ENCODE measurements at regions not wholly inside any gene's neighbourhood (a gene's known extent, or its start where the extent isn't known, plus 50 kb on each side); places are given as distances from the start of the nearest gene placed in this dataset.

DNA sequence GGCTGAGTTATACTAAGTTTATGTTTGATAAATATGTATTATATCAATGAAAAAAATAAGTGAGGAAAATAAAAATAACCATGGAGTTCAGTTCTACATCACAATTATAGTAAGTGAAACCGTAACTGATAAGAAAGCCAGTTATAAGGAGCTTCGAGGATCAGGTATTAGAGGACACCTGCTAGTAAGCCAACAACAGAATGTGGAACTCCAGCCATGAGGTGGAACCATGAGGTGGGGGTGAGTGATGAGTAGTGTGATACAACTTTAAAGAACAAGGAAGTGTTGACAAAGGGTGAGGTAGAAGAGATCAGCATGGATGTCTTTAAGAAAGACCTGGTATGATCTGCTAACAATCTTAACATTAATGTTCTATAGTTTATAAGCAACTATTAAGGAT is 452.9 kb downstream of the GUCY1A2 start:
- CTCF ChIA-PET: no interaction called here
- Histone ChIP-seq H3K79me2 (ENCODE audit: insufficient read depth, low read length) (no peaks in the 10 kb centered on the region), H3K36me3 (ENCODE audit: control insufficient read depth in 1 of 2, insufficient read depth in 2 of 2, low read length in 2 of 2) (no peaks in the 10 kb centered on the region), H4K20me1 (ENCODE audit: insufficient read depth) (no peaks in the 10 kb centered on the region), H3K9me2 (ENCODE audit: insufficient read depth) (no peaks in the 10 kb centered on the region), H3K9me3 (ENCODE audit: control insufficient read depth in 1 of 2, insufficient read depth in 1 of 2, low read depth in 1 of 2, low read length in 2 of 2) (no peaks in the 10 kb centered on the region), H3K27me3 (ENCODE audit: insufficient read depth, low read length) (no peaks in the 10 kb centered on the region), H3K4me3 (replicated peaks in 1 of 2; ENCODE audit: low read depth in 1 of 2, low read length in 2 of 2) (no peak overlapping the region), H2AFZ (ENCODE audit: low read depth, low read length, poor library complexity, severe bottlenecking) (no peak overlapping the region), H3K4me1 (ENCODE audit: control insufficient read depth in 1 of 2, insufficient read depth in 2 of 2, low read length in 2 of 2) (no peaks in the 10 kb centered on the region), H3K4me2 (ENCODE audit: low read length) (no peak overlapping the region), H3K27ac (ENCODE audit: low read depth, low read length) (no peak overlapping the region), H3K9ac (ENCODE audit: low read length) (no peak overlapping the region)
- RAD21 ChIA-PET (ENCODE audit: low non-redundant PET in 1 of 2, low total read pairs in 2 of 2, uncharacterized antibody in 2 of 2, unreplicated experiment in 2 of 2): no interaction called here
- DNase-seq (ENCODE audit: low read depth, low spot score) (no peak), ATAC-seq (no peak)
- intact Hi-C loops (cut with micrococcal nuclease): no loop called here
- POLR2A ChIA-PET: no interaction called here
- BruUV-seq (replicated peaks): no TSS peak
- TF ChIP-seq ZFX (IDR thresholded peaks at IDR 0.05): no peak
- no peak for TF ChIP-seq ELF1 (IDR thresholded peaks at IDR 0.05; ENCODE audit: borderline replicate concordance, low read depth)
- TF ChIP-seq, protein P1, sequence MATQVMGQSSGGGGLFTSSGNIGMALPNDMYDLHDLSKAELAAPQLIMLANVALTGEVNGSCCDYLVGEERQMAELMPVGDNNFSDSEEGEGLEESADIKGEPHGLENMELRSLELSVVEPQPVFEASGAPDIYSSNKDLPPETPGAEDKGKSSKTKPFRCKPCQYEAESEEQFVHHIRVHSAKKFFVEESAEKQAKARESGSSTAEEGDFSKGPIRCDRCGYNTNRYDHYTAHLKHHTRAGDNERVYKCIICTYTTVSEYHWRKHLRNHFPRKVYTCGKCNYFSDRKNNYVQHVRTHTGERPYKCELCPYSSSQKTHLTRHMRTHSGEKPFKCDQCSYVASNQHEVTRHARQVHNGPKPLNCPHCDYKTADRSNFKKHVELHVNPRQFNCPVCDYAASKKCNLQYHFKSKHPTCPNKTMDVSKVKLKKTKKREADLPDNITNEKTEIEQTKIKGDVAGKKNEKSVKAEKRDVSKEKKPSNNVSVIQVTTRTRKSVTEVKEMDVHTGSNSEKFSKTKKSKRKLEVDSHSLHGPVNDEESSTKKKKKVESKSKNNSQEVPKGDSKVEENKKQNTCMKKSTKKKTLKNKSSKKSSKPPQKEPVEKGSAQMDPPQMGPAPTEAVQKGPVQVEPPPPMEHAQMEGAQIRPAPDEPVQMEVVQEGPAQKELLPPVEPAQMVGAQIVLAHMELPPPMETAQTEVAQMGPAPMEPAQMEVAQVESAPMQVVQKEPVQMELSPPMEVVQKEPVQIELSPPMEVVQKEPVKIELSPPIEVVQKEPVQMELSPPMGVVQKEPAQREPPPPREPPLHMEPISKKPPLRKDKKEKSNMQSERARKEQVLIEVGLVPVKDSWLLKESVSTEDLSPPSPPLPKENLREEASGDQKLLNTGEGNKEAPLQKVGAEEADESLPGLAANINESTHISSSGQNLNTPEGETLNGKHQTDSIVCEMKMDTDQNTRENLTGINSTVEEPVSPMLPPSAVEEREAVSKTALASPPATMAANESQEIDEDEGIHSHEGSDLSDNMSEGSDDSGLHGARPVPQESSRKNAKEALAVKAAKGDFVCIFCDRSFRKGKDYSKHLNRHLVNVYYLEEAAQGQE (IDR thresholded peaks at IDR 0.05; ENCODE audit: low read depth): no peak
- no peak for TF ChIP-seq SIN3A (IDR thresholded peaks at IDR 0.05; ENCODE audit: low read depth)
- TF ChIP-seq SRF (IDR thresholded peaks at IDR 0.05; ENCODE audit: low read depth): no peak
- no peak for TF ChIP-seq YY1 (IDR thresholded peaks at IDR 0.05; ENCODE audit: extremely low read depth, insufficient replicate concordance, low read depth, low read length)
- TF ChIP-seq EZH2 (IDR thresholded peaks at IDR 0.05): no peak
- no peak for TF ChIP-seq POLR2AphosphoS5 (IDR thresholded peaks at IDR 0.05; ENCODE audit: low read depth, low read length)
- TF ChIP-seq, protein P2, sequence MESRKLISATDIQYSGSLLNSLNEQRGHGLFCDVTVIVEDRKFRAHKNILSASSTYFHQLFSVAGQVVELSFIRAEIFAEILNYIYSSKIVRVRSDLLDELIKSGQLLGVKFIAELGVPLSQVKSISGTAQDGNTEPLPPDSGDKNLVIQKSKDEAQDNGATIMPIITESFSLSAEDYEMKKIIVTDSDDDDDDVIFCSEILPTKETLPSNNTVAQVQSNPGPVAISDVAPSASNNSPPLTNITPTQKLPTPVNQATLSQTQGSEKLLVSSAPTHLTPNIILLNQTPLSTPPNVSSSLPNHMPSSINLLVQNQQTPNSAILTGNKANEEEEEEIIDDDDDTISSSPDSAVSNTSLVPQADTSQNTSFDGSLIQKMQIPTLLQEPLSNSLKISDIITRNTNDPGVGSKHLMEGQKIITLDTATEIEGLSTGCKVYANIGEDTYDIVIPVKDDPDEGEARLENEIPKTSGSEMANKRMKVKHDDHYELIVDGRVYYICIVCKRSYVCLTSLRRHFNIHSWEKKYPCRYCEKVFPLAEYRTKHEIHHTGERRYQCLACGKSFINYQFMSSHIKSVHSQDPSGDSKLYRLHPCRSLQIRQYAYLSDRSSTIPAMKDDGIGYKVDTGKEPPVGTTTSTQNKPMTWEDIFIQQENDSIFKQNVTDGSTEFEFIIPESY (IDR thresholded peaks at IDR 0.05; ENCODE audit: extremely low read depth, insufficient replicate concordance, low read length): no peak
- TF ChIP-seq EGR1 (IDR thresholded peaks at IDR 0.05; ENCODE audit: low read depth): no peak
- TF ChIP-seq SP1 (IDR thresholded peaks at IDR 0.05; ENCODE audit: low read depth): no peak
